Caco-2 (cell line): ENCODE measurements at regions not wholly inside any gene's neighbourhood (a gene's known extent, or its start where the extent isn't known, plus 50 kb on each side); places are given as distances from the start of the nearest gene placed in this dataset.

Experiments used
- BruUV-seq: library from RNA; stranded (reverse); fragments of 400-500 nt; replicated peaks from 2 replicates; lab custom pipeline; 2021; lab: Mats Ljungman, UMichigan
- CTCF ChIA-PET: fragments of 300-600 bp; sonication (Branson Sonifier 250); formaldehyde crosslinking; loops from one replicate; lab custom pipeline; 2022; ENCODE audit warnings: antibody characterized with exemption; lab: Charles Lee
- POLR2A ChIA-PET: fragments of 300-600 bp; sonication (Branson Sonifier 250); formaldehyde crosslinking; loops from one replicate; lab custom pipeline; 2022; ENCODE audit warnings: antibody characterized with exemption; lab: Charles Lee
- DNase-seq, 2 experiments: peaks; one replicate each; pipeline versions ENCODE4 v3.0.0 to v3.0.0-alpha.2; 2020 to 2022
- H3K27me3 ChIP-seq: replicated peaks from 2 replicates; pipeline ENCODE4 v1.6.0; 2011; ENCODE audit warnings: low read length; ENCODE audit not compliant: control insufficient read depth, insufficient read depth
- H3K36me3 ChIP-seq: 2 replicates; pipeline ENCODE4 v1.5.1; 2011; ENCODE audit warnings: low read length; ENCODE audit not compliant: control insufficient read depth, insufficient read depth
- H3K4me1 ChIP-seq: fragments of 250-450 bp; sonication (Bioruptor Pico); 2 replicates; pipeline ENCODE4 v1.5.1; 2020; ENCODE audit warnings: mild to moderate bottlenecking
- H3K4me3 ChIP-seq: 2 replicates; pipeline ENCODE4 v1.5.1; 2011; ENCODE audit warnings: low read depth, mild to moderate bottlenecking, control low read depth, low read length
- H3K9me3 ChIP-seq: fragments of 250-450 bp; sonication (Bioruptor Pico); 2 replicates; pipeline ENCODE4 v1.5.1; 2020; ENCODE audit warnings: mild to moderate bottlenecking, moderate library complexity
- H3K27ac Mint-ChIP-seq: one replicate; pipeline ENCODE4 v1.8.0; 2022; ENCODE audit warnings: mixed read lengths; ENCODE audit not compliant: unreplicated experiment
- H3K27me3 Mint-ChIP-seq: one replicate; pipeline ENCODE4 v1.8.0; 2022; ENCODE audit warnings: mixed read lengths; ENCODE audit not compliant: insufficient read depth, unreplicated experiment
- H3K36me3 Mint-ChIP-seq: one replicate; pipeline ENCODE4 v1.8.0; 2022; ENCODE audit warnings: mild to moderate bottlenecking, mixed read lengths; ENCODE audit not compliant: insufficient read depth, unreplicated experiment
- H3K4me1 Mint-ChIP-seq: one replicate; pipeline ENCODE4 v1.8.0; 2022; ENCODE audit warnings: low read depth, mixed read lengths; ENCODE audit not compliant: unreplicated experiment
- H3K4me3 Mint-ChIP-seq: one replicate; pipeline ENCODE4 v1.8.0; 2022; ENCODE audit warnings: mild to moderate bottlenecking, moderate library complexity, mixed read lengths; ENCODE audit not compliant: unreplicated experiment
- H3K9me3 Mint-ChIP-seq: one replicate; pipeline ENCODE4 v1.8.0; 2022; ENCODE audit warnings: mixed read lengths; ENCODE audit not compliant: unreplicated experiment
- intact Hi-C: fragments of 100-400 bp; cut with micrococcal nuclease; formaldehyde crosslinking; loops from one replicate; pipeline ENCODE4 v1.10.0; 2022; ENCODE audit not compliant: unreplicated experiment
- TF ChIP-seq, protein P1 (sequence below), 2 experiments: fragments of 200-600 bp in 1 of 2; IDR thresholded peaks; 1 replicate in 1 of 2; 2 replicates in 1 of 2; pipeline versions ENCODE4 v1.5.1 to v1.8.0; 2011 to 2022; ENCODE audit warnings: antibody characterized with exemption in 1 of 2, control low read depth in 1 of 2, inconsistent platforms in 1 of 2, low read depth in 1 of 2, low read length in 1 of 2, mild to moderate bottlenecking in 1 of 2, moderate library complexity in 1 of 2; ENCODE audit not compliant: insufficient read depth in 1 of 2, severe bottlenecking in 1 of 2, unreplicated experiment in 1 of 2

DNA sequence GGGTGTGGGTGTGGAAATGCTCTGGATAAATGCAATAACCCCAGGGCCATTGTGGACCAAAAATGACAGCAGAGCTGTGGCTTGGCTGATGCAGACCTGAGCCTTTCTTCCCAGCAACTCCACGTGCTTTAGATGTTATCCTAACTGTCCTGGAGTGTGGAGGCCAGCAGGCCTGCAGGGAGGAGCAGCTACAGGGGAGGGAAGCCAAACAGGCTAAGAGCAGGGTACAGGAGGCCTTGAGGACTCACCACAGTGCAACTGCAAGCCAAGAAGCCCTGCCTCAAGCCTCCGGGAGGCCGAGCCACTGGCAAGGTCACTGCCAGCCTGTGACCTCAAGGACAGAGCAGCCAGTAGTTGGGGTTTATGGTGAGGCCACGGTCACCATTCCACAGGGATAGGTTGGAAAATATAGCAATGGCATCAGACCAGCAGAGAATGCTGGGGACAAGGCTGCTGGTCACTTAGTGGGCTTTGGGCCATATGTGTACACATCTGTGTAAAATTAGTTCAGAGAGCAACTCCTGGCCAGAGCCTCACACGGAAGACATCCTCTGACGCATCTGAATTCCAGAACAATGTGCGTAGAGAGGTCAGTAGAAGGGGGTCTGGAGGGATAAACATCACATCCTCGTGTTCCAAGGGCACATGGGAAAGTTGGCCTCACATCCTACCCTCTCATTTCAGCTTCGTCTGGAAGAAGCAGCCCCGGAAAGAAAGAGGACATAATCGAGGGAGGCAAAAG is 76.2 kb upstream of the UPP2 start:
- Histone ChIP-seq H3K4me3 (no peak overlapping the region), H3K27me3 (no peaks in the 10 kb centered on the region), H3K9me3 (no peaks in the 10 kb centered on the region), H3K36me3 (no peaks in the 10 kb centered on the region), H3K4me1 (no peaks in the 10 kb centered on the region; the same call in 1 of the 2 replicates)
- no peak for DNase-seq
- POLR2A ChIA-PET = interaction anchor here (1.7 kb wide), 1 partner anchor 431 kb away, joined by 4 read pairs; the partner anchor contains the start of genes CCDC148 and PKP4
- Mint-ChIP-seq H3K27ac (no peak overlapping the region), H3K4me3 (no peak overlapping the region), H3K36me3 (no peaks in the 10 kb centered on the region), H3K9me3 (peaks cover 9% of the 10 kb centered on the region), H3K27me3 (peaks cover 3% of the 10 kb centered on the region), H3K4me1 (no peaks in the 10 kb centered on the region)
- TF ChIP-seq, protein P1, sequence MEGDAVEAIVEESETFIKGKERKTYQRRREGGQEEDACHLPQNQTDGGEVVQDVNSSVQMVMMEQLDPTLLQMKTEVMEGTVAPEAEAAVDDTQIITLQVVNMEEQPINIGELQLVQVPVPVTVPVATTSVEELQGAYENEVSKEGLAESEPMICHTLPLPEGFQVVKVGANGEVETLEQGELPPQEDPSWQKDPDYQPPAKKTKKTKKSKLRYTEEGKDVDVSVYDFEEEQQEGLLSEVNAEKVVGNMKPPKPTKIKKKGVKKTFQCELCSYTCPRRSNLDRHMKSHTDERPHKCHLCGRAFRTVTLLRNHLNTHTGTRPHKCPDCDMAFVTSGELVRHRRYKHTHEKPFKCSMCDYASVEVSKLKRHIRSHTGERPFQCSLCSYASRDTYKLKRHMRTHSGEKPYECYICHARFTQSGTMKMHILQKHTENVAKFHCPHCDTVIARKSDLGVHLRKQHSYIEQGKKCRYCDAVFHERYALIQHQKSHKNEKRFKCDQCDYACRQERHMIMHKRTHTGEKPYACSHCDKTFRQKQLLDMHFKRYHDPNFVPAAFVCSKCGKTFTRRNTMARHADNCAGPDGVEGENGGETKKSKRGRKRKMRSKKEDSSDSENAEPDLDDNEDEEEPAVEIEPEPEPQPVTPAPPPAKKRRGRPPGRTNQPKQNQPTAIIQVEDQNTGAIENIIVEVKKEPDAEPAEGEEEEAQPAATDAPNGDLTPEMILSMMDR (IDR thresholded peaks at IDR 0.05; ENCODE audit: insufficient read depth in 1 of 2, low read depth in 1 of 2, low read length in 1 of 2, severe bottlenecking in 1 of 2, unreplicated experiment in 1 of 2) = no peak
- CTCF ChIA-PET = interaction anchor here (0.7 to 1.9 kb wide), 2 partner anchors 729 to 779 kb away, joined by 8 to 10 read pairs; no protein-coding TSS in a partner anchor
- intact Hi-C loops = no loop called here
- BruUV-seq = no TSS peak

- intact Hi-C loops = loop anchor here (1.0 kb wide), 1 partner anchor 721 kb away; no protein-coding TSS in a partner anchor
These were observed 77.3 kb upstream of the UPP2 start for GRCh38 chr2:158024288-158024898.

GRCh38 chr2:158022888-158023287 is 78.8 kb upstream of the UPP2 start:
- ChIA-PET CTCF (interaction anchor here (0.6 to 2.1 kb wide), 2 partner anchors 107 to 723 kb away, joined by 3 to 34 read pairs; no protein-coding TSS in a partner anchor), POLR2A (no interaction called here)
- TF ChIP-seq, protein P1 (IDR thresholded peaks at IDR 0.05; ENCODE audit: insufficient read depth in 1 of 2, low read depth in 1 of 2, low read length in 1 of 2, severe bottlenecking in 1 of 2, unreplicated experiment in 1 of 2) = no peak
- H3K36me3 Mint-ChIP-seq = no peaks in the 10 kb centered on the region
- Histone ChIP-seq H3K36me3 (no peaks in the 10 kb centered on the region), H3K4me3 (no peak overlapping the region), H3K27me3 (no peaks in the 10 kb centered on the region), H3K9me3 (no peaks in the 10 kb centered on the region), H3K4me1 (no peaks in the 10 kb centered on the region; the same call in 1 of the 2 replicates)
- intact Hi-C loops = no loop called here
- no peaks in the 10 kb centered on the region for H3K9me3 Mint-ChIP-seq
- no TSS peak for BruUV-seq
- H3K27ac Mint-ChIP-seq = no peak overlapping the region
- no peaks in the 10 kb centered on the region for H3K27me3 Mint-ChIP-seq
- no peak for DNase-seq
- no peaks in the 10 kb centered on the region for H3K4me1 Mint-ChIP-seq
- H3K4me3 Mint-ChIP-seq = no peak overlapping the region

More at GRCh38 chr2:158024288-158024898, 77.3 kb upstream of the UPP2 start:
- Histone ChIP-seq H3K4me1 (no peaks in the 10 kb centered on the region; the same call in 1 of the 2 replicates), H3K36me3 (no peaks in the 10 kb centered on the region), H3K9me3 (no peaks in the 10 kb centered on the region), H3K4me3 (no peak overlapping the region), H3K27me3 (no peaks in the 10 kb centered on the region)
- ChIA-PET CTCF (interaction anchor here (0.6 to 2.1 kb wide), 27 partner anchors 10 to 805 kb away, joined by 3 to 34 read pairs (median 5); partner anchors contain the start of genes ACVR1, CCDC148 and PKP4), POLR2A (interaction anchor here (1.7 kb wide), 1 partner anchor 432 kb away, joined by 4 read pairs; the partner anchor contains the start of genes CCDC148 and PKP4)
- Mint-ChIP-seq H3K36me3 (no peaks in the 10 kb centered on the region), H3K9me3 (peaks cover 9% of the 10 kb centered on the region), H3K4me1 (no peaks in the 10 kb centered on the region), H3K4me3 (no peak overlapping the region), H3K27me3 (no peaks in the 10 kb centered on the region), H3K27ac (no peak overlapping the region)
- TF ChIP-seq, protein P1 (IDR thresholded peaks at IDR 0.05; ENCODE audit: insufficient read depth in 1 of 2, low read depth in 1 of 2, low read length in 1 of 2, severe bottlenecking in 1 of 2, unreplicated experiment in 1 of 2) = peak; percentile 81 to 88
- no TSS peak for BruUV-seq
- DNase-seq = peak in 1 of 2 experiments; percentile 61
